CD4-positive, alpha-beta T cell (primary cell): ENCODE measurements at regions not wholly inside any gene's neighbourhood (a gene's known extent, or its start where the extent isn't known, plus 50 kb on each side); places are given as distances from the start of the nearest gene placed in this dataset.

Experiments used
- ATAC-seq: fragments of 200-7000 bp; cut with Tn5 transposase; one replicate; pipeline ENCODE4 v1.10.0; 2022; ENCODE audit warnings: mild to moderate bottlenecking; ENCODE audit not compliant: poor library complexity
- CTCF ChIA-PET: fragments of 350-600 bp; sonication (Branson Sonifier 250); formaldehyde crosslinking; loops from one replicate; lab custom pipeline; 2021; ENCODE audit warnings: antibody characterized with exemption, inconsistent platforms; lab: Charles Lee
- POLR2A ChIA-PET: fragments of 350-600 bp; sonication (Branson Sonifier 250); formaldehyde crosslinking; loops from one replicate; lab custom pipeline; 2021; ENCODE audit warnings: antibody characterized with exemption, inconsistent platforms; lab: Charles Lee
- DNase-seq, 14 experiments: peaks; one replicate each; pipeline ENCODE4 v3.0.0-alpha.2; 2013 to 2020; ENCODE audit warnings: mixed read lengths in 2 of 14
- H3K27ac ChIP-seq, 2 donors: one replicate each; pipeline versions ENCODE4 v1.5.1 to v1.7.0; 2013; ENCODE audit warnings: low read length in 2 of 2, low read depth in 1 of 2, mild to moderate bottlenecking in 1 of 2
- H3K27me3 ChIP-seq, 2 experiments: 1 replicate in 1 of 2; 2 replicates in 1 of 2; pipeline versions ENCODE4 v1.6.1 to v1.7.0; 2013; ENCODE audit warnings: low read length in 2 of 2, control low read depth in 1 of 2, mild to moderate bottlenecking in 1 of 2, moderate library complexity in 1 of 2; ENCODE audit not compliant: insufficient read depth in 2 of 2, control insufficient read depth in 1 of 2
- H3K36me3 ChIP-seq: one replicate; pipeline ENCODE4 v1.6.1; 2013; ENCODE audit warnings: low read length, control low read depth; ENCODE audit not compliant: insufficient read depth
- H3K4me1 ChIP-seq: one replicate; pipeline ENCODE4 v1.6.1; 2013; ENCODE audit warnings: low read length, control low read depth; ENCODE audit not compliant: insufficient read depth
- H3K4me3 ChIP-seq: one replicate; pipeline ENCODE4 v1.5.1; 2013; ENCODE audit warnings: mild to moderate bottlenecking, low read length, moderate library complexity
- H3K9me3 ChIP-seq, 2 experiments: 1 replicate in 1 of 2; 2 replicates in 1 of 2; pipeline versions ENCODE4 v1.6.1 to v1.7.0; 2013; ENCODE audit warnings: low read length in 2 of 2, mild to moderate bottlenecking in 2 of 2, control low read depth in 1 of 2, moderate library complexity in 1 of 2; ENCODE audit not compliant: control insufficient read depth in 1 of 2, insufficient read depth in 1 of 2
- H3K27ac Mint-ChIP-seq: one replicate; pipeline ENCODE4 v1.8.0; 2020; ENCODE audit warnings: mixed read lengths
- H3K27me3 Mint-ChIP-seq: one replicate; pipeline ENCODE4 v1.8.0; 2021; ENCODE audit warnings: mixed read lengths
- H3K36me3 Mint-ChIP-seq: one replicate; pipeline ENCODE4 v1.8.0; 2021; ENCODE audit warnings: low read depth, mixed read lengths
- H3K4me1 Mint-ChIP-seq: one replicate; pipeline ENCODE4 v1.8.0; 2021; ENCODE audit warnings: low read depth, mixed read lengths
- H3K4me3 Mint-ChIP-seq: one replicate; pipeline ENCODE4 v1.8.0; 2020; ENCODE audit warnings: mild to moderate bottlenecking, mixed read lengths
- H3K9me3 Mint-ChIP-seq: one replicate; pipeline ENCODE4 v1.8.0; 2020; ENCODE audit warnings: mixed read lengths
- intact Hi-C, 2 experiments: fragments of 100-400 bp; cut with DNase I in 1 of 2; cut with micrococcal nuclease in 1 of 2; formaldehyde crosslinking; loops; one replicate each; pipeline versions ENCODE4 v1.15.1 to v1.9.0; 2023 to 2025; cut with DNase I, micrococcal nuclease
- TF ChIP-seq, protein P1 (sequence below): fragments of 200-600 bp; IDR thresholded peaks from one replicate; pipeline ENCODE4 v1.8.0; 2022; ENCODE audit warnings: antibody characterized with exemption, mild to moderate bottlenecking

GRCh38 chr3:64890006-64890405 is 202.2 kb upstream of the ADAMTS9 start:
- Histone ChIP-seq H3K4me3 (no peak overlapping the region), H3K9me3 (peaks cover 0 to 9% of the 10 kb centered on the region in 2 experiments), H3K36me3 (no peaks in the 10 kb centered on the region), H3K27ac (no peak overlapping the region), H3K27me3 (no peaks in the 10 kb centered on the region), H3K4me1 (no peaks in the 10 kb centered on the region)
- Mint-ChIP-seq H3K27ac (no peak overlapping the region), H3K9me3 (peaks cover 2% of the 10 kb centered on the region), H3K27me3 (no peaks in the 10 kb centered on the region), H3K4me1 (no peaks in the 10 kb centered on the region), H3K4me3 (no peak overlapping the region), H3K36me3 (no peaks in the 10 kb centered on the region)
- POLR2A ChIA-PET: no interaction called here
- CTCF ChIA-PET: no interaction called here
- TF ChIP-seq, protein P1, sequence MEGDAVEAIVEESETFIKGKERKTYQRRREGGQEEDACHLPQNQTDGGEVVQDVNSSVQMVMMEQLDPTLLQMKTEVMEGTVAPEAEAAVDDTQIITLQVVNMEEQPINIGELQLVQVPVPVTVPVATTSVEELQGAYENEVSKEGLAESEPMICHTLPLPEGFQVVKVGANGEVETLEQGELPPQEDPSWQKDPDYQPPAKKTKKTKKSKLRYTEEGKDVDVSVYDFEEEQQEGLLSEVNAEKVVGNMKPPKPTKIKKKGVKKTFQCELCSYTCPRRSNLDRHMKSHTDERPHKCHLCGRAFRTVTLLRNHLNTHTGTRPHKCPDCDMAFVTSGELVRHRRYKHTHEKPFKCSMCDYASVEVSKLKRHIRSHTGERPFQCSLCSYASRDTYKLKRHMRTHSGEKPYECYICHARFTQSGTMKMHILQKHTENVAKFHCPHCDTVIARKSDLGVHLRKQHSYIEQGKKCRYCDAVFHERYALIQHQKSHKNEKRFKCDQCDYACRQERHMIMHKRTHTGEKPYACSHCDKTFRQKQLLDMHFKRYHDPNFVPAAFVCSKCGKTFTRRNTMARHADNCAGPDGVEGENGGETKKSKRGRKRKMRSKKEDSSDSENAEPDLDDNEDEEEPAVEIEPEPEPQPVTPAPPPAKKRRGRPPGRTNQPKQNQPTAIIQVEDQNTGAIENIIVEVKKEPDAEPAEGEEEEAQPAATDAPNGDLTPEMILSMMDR: no peak
- ATAC-seq (no peak), DNase-seq (no peak)
- intact Hi-C loops: no loop called here

GRCh38 chr3:64888840-64889392 is 201.1 kb upstream of the ADAMTS9 start:
- Mint-ChIP-seq H3K4me3 (no peak overlapping the region), H3K27ac (no peak overlapping the region), H3K9me3 (peaks cover 5% of the 10 kb centered on the region), H3K4me1 (no peaks in the 10 kb centered on the region), H3K36me3 (no peaks in the 10 kb centered on the region), H3K27me3 (no peaks in the 10 kb centered on the region)
- no peak for DNase-seq
- intact Hi-C loops: no loop called here
- TF ChIP-seq, protein P1: no peak
- no peak overlapping the region for H3K27ac ChIP-seq
- POLR2A ChIA-PET: no interaction called here
- CTCF ChIA-PET: no interaction called here
- H3K4me1 ChIP-seq: no peaks in the 10 kb centered on the region
- no peaks in the 10 kb centered on the region for H3K36me3 ChIP-seq
- H3K27me3 ChIP-seq: no peaks in the 10 kb centered on the region
- H3K4me3 ChIP-seq: no peak overlapping the region
- peaks cover 0 to 9% of the 10 kb centered on the region in 2 experiments for H3K9me3 ChIP-seq
- no peak for ATAC-seq

GRCh38 chr3:64888165-64888564 is 200.4 kb upstream of the ADAMTS9 start:
- ChIA-PET POLR2A (no interaction called here), CTCF (no interaction called here)
- Histone ChIP-seq H3K36me3 (no peaks in the 10 kb centered on the region), H3K4me3 (no peak overlapping the region), H3K27ac (no peak overlapping the region), H3K4me1 (no peaks in the 10 kb centered on the region), H3K9me3 (peaks cover 0 to 9% of the 10 kb centered on the region in 2 experiments), H3K27me3 (no peaks in the 10 kb centered on the region)
- Mint-ChIP-seq H3K4me3 (no peak overlapping the region), H3K27ac (no peak overlapping the region), H3K36me3 (no peaks in the 10 kb centered on the region), H3K27me3 (no peaks in the 10 kb centered on the region), H3K9me3 (peaks cover 5% of the 10 kb centered on the region), H3K4me1 (no peaks in the 10 kb centered on the region)
- no peak for ATAC-seq
- intact Hi-C loops: no loop called here
- TF ChIP-seq, protein P1: no peak
- DNase-seq: no peak
